ENCODE measurements at regions not wholly inside any gene's neighbourhood (a gene's known extent, or its start where the extent isn't known, plus 50 kb on each side); places are given as distances from the start of the nearest gene placed in this dataset.

- H3K27me3 ChIP-seq, result peaks cover 0 to 16% (median 0%) of the 10 kb centered on the region in 9 donors
- H3K27ac ChIP-seq, result no peak overlapping the region
- TF ChIP-seq, protein P1, sequence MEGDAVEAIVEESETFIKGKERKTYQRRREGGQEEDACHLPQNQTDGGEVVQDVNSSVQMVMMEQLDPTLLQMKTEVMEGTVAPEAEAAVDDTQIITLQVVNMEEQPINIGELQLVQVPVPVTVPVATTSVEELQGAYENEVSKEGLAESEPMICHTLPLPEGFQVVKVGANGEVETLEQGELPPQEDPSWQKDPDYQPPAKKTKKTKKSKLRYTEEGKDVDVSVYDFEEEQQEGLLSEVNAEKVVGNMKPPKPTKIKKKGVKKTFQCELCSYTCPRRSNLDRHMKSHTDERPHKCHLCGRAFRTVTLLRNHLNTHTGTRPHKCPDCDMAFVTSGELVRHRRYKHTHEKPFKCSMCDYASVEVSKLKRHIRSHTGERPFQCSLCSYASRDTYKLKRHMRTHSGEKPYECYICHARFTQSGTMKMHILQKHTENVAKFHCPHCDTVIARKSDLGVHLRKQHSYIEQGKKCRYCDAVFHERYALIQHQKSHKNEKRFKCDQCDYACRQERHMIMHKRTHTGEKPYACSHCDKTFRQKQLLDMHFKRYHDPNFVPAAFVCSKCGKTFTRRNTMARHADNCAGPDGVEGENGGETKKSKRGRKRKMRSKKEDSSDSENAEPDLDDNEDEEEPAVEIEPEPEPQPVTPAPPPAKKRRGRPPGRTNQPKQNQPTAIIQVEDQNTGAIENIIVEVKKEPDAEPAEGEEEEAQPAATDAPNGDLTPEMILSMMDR (IDR thresholded peaks at IDR 0.05), result no peak
- TF ChIP-seq POLR2A (IDR thresholded peaks at IDR 0.05), result no peak
- H3K4me1 ChIP-seq, result no peaks in the 10 kb centered on the region
- DNase-seq, result no peak
- WGBS, 4 donors, result 78 to 86% (median 83%) methylated on average over 3 of the region's 3 CpGs
- intact Hi-C loops (cut with DNase I), result no loop called here
- no peak overlapping the region for H3K4me3 ChIP-seq
- H3K9me3 ChIP-seq, result no peaks in the 10 kb centered on the region
- H3K36me3 ChIP-seq, result no peaks in the 10 kb centered on the region
- ATAC-seq, result no peak
Observed at GRCh38 chr11:129300099-129300498, 75.5 kb upstream of the BARX2 start.

DNA sequence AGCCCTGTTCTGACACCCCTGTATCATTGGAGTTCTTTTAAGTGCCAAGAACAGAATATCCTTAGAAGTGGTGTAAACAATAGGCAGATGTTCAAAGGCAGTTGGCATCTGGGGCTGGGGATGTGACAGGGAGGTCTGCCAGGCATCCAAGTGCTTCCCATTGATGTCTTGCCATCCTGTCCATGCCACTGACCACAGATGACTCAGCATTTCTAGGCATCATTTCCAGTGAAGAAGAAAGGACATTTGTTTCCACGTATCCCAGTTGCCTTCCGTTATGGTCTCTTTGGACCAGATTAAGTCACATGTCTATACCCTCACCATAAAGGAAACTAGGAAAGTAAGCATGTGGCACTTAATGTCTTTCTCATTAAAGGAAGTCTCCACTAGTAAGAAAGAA is 76.7 kb upstream of the BARX2 start:
- TF ChIP-seq, protein P1 (IDR thresholded peaks at IDR 0.05), result no peak
- TF ChIP-seq POLR2A (IDR thresholded peaks at IDR 0.05), result no peak
- H3K27ac ChIP-seq, result no peak overlapping the region
- no peaks in the 10 kb centered on the region for H3K9me3 ChIP-seq
- 71 to 81% (median 80%) methylated on average over 2 of the region's 2 CpGs for WGBS, 4 donors
- no peak overlapping the region for H3K4me3 ChIP-seq
- intact Hi-C loops (cut with DNase I), result no loop called here
- DNase-seq (no peak), ATAC-seq (no peak)
- H3K27me3 ChIP-seq, result peaks cover 0 to 16% (median 0%) of the 10 kb centered on the region in 9 donors
- H3K36me3 ChIP-seq, result no peaks in the 10 kb centered on the region
- H3K4me1 ChIP-seq, result no peaks in the 10 kb centered on the region

DNA sequence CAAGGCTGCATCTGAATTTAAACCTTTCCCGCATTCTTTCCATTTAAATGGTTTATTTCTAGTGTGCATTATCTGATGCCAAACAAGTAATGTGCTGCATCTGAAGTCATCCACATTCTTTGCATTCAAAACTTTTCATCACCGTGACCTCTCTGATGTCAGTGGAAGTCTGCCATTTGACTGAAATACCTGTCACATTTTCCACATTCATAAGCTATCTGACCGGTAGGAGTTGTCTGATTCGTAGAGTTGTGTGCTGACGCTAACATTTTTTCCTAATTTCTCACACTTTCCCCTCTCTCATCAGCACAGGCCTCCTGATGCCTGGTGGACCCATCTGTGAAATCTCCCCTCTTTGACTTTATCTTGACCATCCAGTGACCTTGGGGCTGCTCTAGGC is 79.9 kb upstream of the BARX2 start:
- Histone ChIP-seq H3K9me3 (no peaks in the 10 kb centered on the region), H3K36me3 (no peaks in the 10 kb centered on the region), H3K27me3 (peaks cover 0 to 9% (median 0%) of the 10 kb centered on the region in 9 donors), H3K4me3 (no peak overlapping the region), H3K4me1 (no peaks in the 10 kb centered on the region), H3K27ac (no peak overlapping the region)
- intact Hi-C loops (cut with DNase I), result no loop called here
- DNase-seq, result no peak
- TF ChIP-seq, protein P1 (IDR thresholded peaks at IDR 0.05), result no peak
- no peak for TF ChIP-seq POLR2A (IDR thresholded peaks at IDR 0.05)
- no peak for ATAC-seq
- WGBS, 4 donors, result 51 to 63% (median 61%) methylated on average over 5 of the region's 5 CpGs

DNA sequence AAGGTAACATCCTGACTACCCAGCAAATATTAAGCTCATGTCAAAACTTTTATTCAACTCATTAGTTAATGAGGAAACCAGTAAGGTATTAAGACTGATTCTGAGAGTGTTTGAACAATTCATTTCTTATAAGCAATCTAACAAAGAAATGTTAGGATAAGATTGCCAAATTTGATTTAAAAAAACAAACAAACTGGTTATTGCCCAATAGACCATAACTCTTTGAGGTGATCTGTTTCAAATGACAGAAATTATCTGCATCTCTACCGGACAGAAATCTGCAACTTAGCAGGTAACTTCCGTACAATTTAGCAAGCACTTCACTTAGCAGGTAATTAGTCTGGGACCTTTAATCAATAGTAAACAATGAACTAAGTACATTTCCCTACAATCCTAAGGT is 82.9 kb upstream of the BARX2 start:
- intact Hi-C loops (cut with DNase I), result no loop called here
- 44 to 89% (median 62%) methylated on average over 2 of the region's 2 CpGs for WGBS, 4 donors
- ATAC-seq, result no peak

More for the DNA sequence above, 82.9 kb upstream of the BARX2 start:
- no peak overlapping the region for H3K4me3 ChIP-seq
- no peak overlapping the region for H3K27ac ChIP-seq
- TF ChIP-seq POLR2A (IDR thresholded peaks at IDR 0.05), result no peak
- TF ChIP-seq, protein P1 (IDR thresholded peaks at IDR 0.05), result no peak
- DNase-seq, result no peak
- H3K9me3 ChIP-seq, result no peaks in the 10 kb centered on the region
- no peaks in the 10 kb centered on the region for H3K36me3 ChIP-seq
- peaks cover 0 to 15% (median 0%) of the 10 kb centered on the region in 9 donors for H3K27me3 ChIP-seq
- no peaks in the 10 kb centered on the region for H3K4me1 ChIP-seq

Measured in heart left ventricle (tissue), 16 donors.